ENCODE measurements at regions not wholly inside any gene's neighbourhood (a gene's known extent, or its start where the extent isn't known, plus 50 kb on each side); places are given as distances from the start of the nearest gene placed in this dataset.
"Not testable (repeated sequence)": the region's sequence is repeated elsewhere in the genome, so short reads cannot be mapped to it uniquely, and the experiment has no call there.

GRCh38 chr17:13442361-13442760 lies 159.4 kb downstream of the HS3ST3A1 start:
- DNase-seq, result no peak

- no peak for DNase-seq
Observed at GRCh38 chr17:13441873-13442272, 159.9 kb downstream of the HS3ST3A1 start.

- DNase-seq, result no peak
Observed at GRCh38 chr17:13437966-13438779, 163.6 kb downstream of the HS3ST3A1 start.

- no peak for DNase-seq
Observed at GRCh38 chr17:13435230-13435629, 166.5 kb downstream of the HS3ST3A1 start.

- DNase-seq, result no peak
Observed at GRCh38 chr17:13429201-13429600, 172.5 kb downstream of the HS3ST3A1 start.

GRCh38 chr17:13428611-13429042 lies 173.1 kb downstream of the HS3ST3A1 start:
- DNase-seq, result no peak

- DNase-seq, result no peak
Observed at GRCh38 chr17:13426991-13427390, 174.7 kb downstream of the HS3ST3A1 start.

- no peak for DNase-seq
Observed at GRCh38 chr17:13425390-13425789, 176.3 kb downstream of the HS3ST3A1 start.

GRCh38 chr17:13421581-13422130 lies 180.1 kb downstream of the HS3ST3A1 start:
- DNase-seq, result peak in 3 of 51 donors; percentile 1 to 18 (median 5)

GRCh38 chr17:13420878-13421277 lies 180.9 kb downstream of the HS3ST3A1 start:
- DNase-seq, result no peak

- no peak for DNase-seq
Observed at GRCh38 chr17:13420418-13420826, 181.3 kb downstream of the HS3ST3A1 start.

- DNase-seq, result no peak
Observed at GRCh38 chr17:13419676-13420075, 182.1 kb downstream of the HS3ST3A1 start.

- DNase-seq, result no peak
Observed at GRCh38 chr17:13418891-13419290, 182.8 kb downstream of the HS3ST3A1 start.

- DNase-seq, result no peak
Observed at GRCh38 chr17:13417381-13417950, 184.3 kb downstream of the HS3ST3A1 start.

- DNase-seq, result no peak
Observed at GRCh38 chr17:13416748-13417363, 184.9 kb downstream of the HS3ST3A1 start.

GRCh38 chr17:13415871-13416416 lies 185.8 kb downstream of the HS3ST3A1 start:
- peak in 1 of 51 donors; percentile 15 for DNase-seq

- DNase-seq, result not testable (repeated sequence)
Observed at GRCh38 chr17:13415200-13415599, 186.5 kb downstream of the HS3ST3A1 start.

- DNase-seq, result no peak
Observed at GRCh38 chr17:13413001-13413400, 188.7 kb downstream of the HS3ST3A1 start.

- peak in 1 of 51 donors; percentile 0 for DNase-seq
Observed at GRCh38 chr17:13410874-13411273, 190.9 kb downstream of the HS3ST3A1 start.

- no peak for DNase-seq
Observed at GRCh38 chr17:13410214-13410613, 191.5 kb downstream of the HS3ST3A1 start.

- DNase-seq, result no peak
Observed at GRCh38 chr17:13409455-13409854, 192.3 kb downstream of the HS3ST3A1 start.

- no peak for DNase-seq
Observed at GRCh38 chr17:13407381-13407780, 194.3 kb downstream of the HS3ST3A1 start.

All from hypothalamus (tissue), 51 donors.